K562 (cell line): ENCODE measurements at regions not wholly inside any gene's neighbourhood (a gene's known extent, or its start where the extent isn't known, plus 50 kb on each side); places are given as distances from the start of the nearest gene placed in this dataset.
"Not testable (repeated sequence)": the region's sequence is repeated elsewhere in the genome, so short reads cannot be mapped to it uniquely, and the experiment has no call there.

Source experiments
- ATAC-seq: fragments of 200-7000 bp; cut with Tn5 transposase; 3 replicates; pipeline ENCODE4 v1.9.1; 2020; ENCODE audit warnings: moderate library complexity
- BruUV-seq: library from RNA; stranded (reverse); fragments of 400-500 nt; replicated peaks from 2 replicates; lab custom pipeline; 2021; lab: Mats Ljungman, UMichigan
- CTCF ChIA-PET: fragments of 300-600 bp; formaldehyde crosslinking; extraction: SDS; loops from one replicate; lab custom pipeline; 2021; ENCODE audit warnings: low intra/inter-chr PET ratio; lab: Yijun Ruan, JAX
- POLR2A ChIA-PET: fragments of 300-600, 350-650 bp; sonication (Branson Sonifier 250); formaldehyde crosslinking; extraction: SDS; loops from one replicate; lab custom pipeline; 2021; ENCODE audit warnings: antibody characterized with exemption, inconsistent platforms; lab: Yijun Ruan, JAX
- DNase-seq, 4 experiments: peaks; one replicate each; pipeline versions ENCODE4 v3.0.0 to v3.0.0-alpha.2; 2011 to 2018; ENCODE audit warnings: low spot score in 3 of 4, mixed read lengths in 3 of 4; ENCODE audit errors: extremely low read depth in 1 of 4
- FAIRE-seq: peaks from 2 replicates; lab custom pipeline; 2011; peaks lifted over from hg19 to GRCh38; lab: Jason Lieb, UNC
- H2AFZ ChIP-seq: 2 replicates; pipeline ENCODE4 v1.6.0; 2011; ENCODE audit warnings: low read depth, low read length, control low read depth, inconsistent platforms
- H3K27ac ChIP-seq: fragments of 200-600 bp; 3 replicates; pipeline ENCODE4 v1.8.0; 2011; ENCODE audit warnings: low read depth, mild to moderate bottlenecking, control low read depth, inconsistent platforms, low read length, moderate library complexity, mixed read lengths; ENCODE audit errors: extremely low read depth
- H3K27me3 ChIP-seq, 2 experiments: fragments of 300-600 bp in 1 of 2; 2 replicates in 1 of 2; 3 replicates in 1 of 2; pipeline versions ENCODE4 v1.6.0 to v1.8.0; 2011; ENCODE audit warnings: inconsistent platforms in 2 of 2, low read length in 2 of 2, mild to moderate bottlenecking in 1 of 2, mixed read lengths in 1 of 2, moderate library complexity in 1 of 2; ENCODE audit not compliant: control insufficient read depth in 2 of 2, insufficient read depth in 2 of 2
- H3K36me3 ChIP-seq: fragments of 300-600 bp; 3 replicates; pipeline ENCODE4 v1.8.0; 2011; ENCODE audit warnings: mild to moderate bottlenecking, low read length, inconsistent platforms; ENCODE audit not compliant: control insufficient read depth, insufficient read depth
- H3K4me1 ChIP-seq, 2 experiments: fragments of 200-600 bp in 1 of 2; replicated peaks in 1 of 2; 2 replicates in 1 of 2; 3 replicates in 1 of 2; pipeline versions ENCODE4 v1.5.1 to v1.8.0; 2011; ENCODE audit warnings: inconsistent platforms in 2 of 2, low read length in 2 of 2, mild to moderate bottlenecking in 1 of 2, mixed read lengths in 1 of 2, moderate library complexity in 1 of 2; ENCODE audit not compliant: control insufficient read depth in 2 of 2, insufficient read depth in 2 of 2
- H3K4me2 ChIP-seq: 2 replicates; pipeline ENCODE4 v1.6.1; 2011; ENCODE audit warnings: low read length, control low read depth, inconsistent platforms, mixed read lengths; ENCODE audit not compliant: insufficient read depth
- H3K4me3 ChIP-seq: fragments of 200-600 bp; sonication (generic), shearing (Covaris generic); 2 replicates; pipeline ENCODE4 v1.5.1; 2016; ENCODE audit warnings: control low read depth, inconsistent platforms
- H3K79me2 ChIP-seq: fragments of 200-600 bp; 3 replicates; pipeline ENCODE4 v1.8.0; 2011; ENCODE audit warnings: low read length, inconsistent platforms; ENCODE audit not compliant: control insufficient read depth, insufficient read depth
- H3K9ac ChIP-seq, 2 experiments: 2 replicates each; pipeline versions ENCODE4 v1.6.0 to v1.6.1; 2011; ENCODE audit warnings: low read depth in 2 of 2, low read length in 2 of 2, control low read depth in 1 of 2, inconsistent platforms in 1 of 2, mild to moderate bottlenecking in 1 of 2, mixed read lengths in 1 of 2; ENCODE audit not compliant: insufficient read depth in 1 of 2
- H3K9me1 ChIP-seq: one replicate; pipeline ENCODE4 v1.6.0; 2011; ENCODE audit warnings: inconsistent platforms, mild to moderate bottlenecking, low read length, moderate library complexity; ENCODE audit not compliant: control insufficient read depth, insufficient read depth
- H3K9me3 ChIP-seq: replicated peaks from 2 replicates; pipeline ENCODE4 v1.5.1; 2011; ENCODE audit warnings: low read depth, low read length, inconsistent platforms; ENCODE audit not compliant: control insufficient read depth, insufficient read depth
- H4K20me1 ChIP-seq: replicated peaks from 2 replicates; pipeline ENCODE4 v1.6.1; 2011; ENCODE audit warnings: low read length, inconsistent platforms, mixed read lengths; ENCODE audit not compliant: control insufficient read depth, insufficient read depth
- ELF4 ChIP-seq: fragments of 450-650 bp; formaldehyde crosslinking; IDR thresholded peaks from 2 replicates; pipeline ENCODE4 v1.4.0; 2022; ENCODE audit warnings: missing genetic modification characterization
- KAT8 ChIP-seq: fragments of 450-650 bp; IDR thresholded peaks from 2 replicates; pipeline ENCODE4 v1.6.1; 2016; ENCODE audit warnings: low read depth, mild to moderate bottlenecking
- RCOR1 ChIP-seq, 2 experiments: IDR thresholded peaks; 2 replicates each; pipeline ENCODE4 v1.6.1; 2012; ENCODE audit warnings: low read depth in 2 of 2, low read length in 2 of 2, borderline replicate concordance in 1 of 2, improper control_type of control experiment in 1 of 2
- ZBTB8A ChIP-seq: fragments of 450-650 bp; IDR thresholded peaks from 2 replicates; pipeline ENCODE4 v1.6.1; 2018; ENCODE audit warnings: mild to moderate bottlenecking, moderate library complexity; ENCODE audit not compliant: partially characterized antibody
- ZNF830 ChIP-seq: fragments of 250-450 bp; sonication (Bioruptor Pico); IDR thresholded peaks from 2 replicates; pipeline ENCODE4 v1.5.0; 2021; ENCODE audit warnings: mild to moderate bottlenecking
- WGBS: fragments of 100-300 bp; shearing (Covaris generic); methylation state at CpG from one replicate; pipeline ENCODE4 v1.1.6; 2016; ENCODE audit warnings: low coverage, mixed read lengths; ENCODE audit not compliant: insufficient coverage; ENCODE audit errors: missing lambda C conversion rate; 5-methylcytosine and 5-hydroxymethylcytosine counted together
- in situ Hi-C: fragments of 300-500 bp; cut with MboI; formaldehyde crosslinking; loops from 4 replicates; pipeline ENCODE4 v1.15.0; 2018; ENCODE audit warnings: inconsistent platforms, mixed read lengths
- intact Hi-C: fragments of 100-400 bp; cut with micrococcal nuclease; formaldehyde crosslinking; loops from 2 replicates; pipeline ENCODE4 v1.14.2; 2022

GRCh38 chr14:105882011-105882410 lies 355.6 kb downstream of the TMEM121 start:
- intact Hi-C loops, in situ Hi-C loops, FAIRE-seq: not testable (repeated sequence)

GRCh38 chr14:105882626-105883025 lies 356.2 kb downstream of the TMEM121 start:
- H3K4me1 ChIP-seq, result no peaks in the 10 kb centered on the region
- H3K27ac ChIP-seq, result no peak overlapping the region
- intact Hi-C loops (no loop called here), in situ Hi-C loops (no loop called here)
- ChIA-PET POLR2A (no interaction called here), CTCF (no interaction called here)
- BruUV-seq, result no TSS peak
- H3K4me2 ChIP-seq, result no peak overlapping the region
- H3K79me2 ChIP-seq, result no peaks in the 10 kb centered on the region
- TF ChIP-seq ZBTB8A (no peak), ELF4 (CRISPR knock-in tag) (no peak), KAT8 (no peak), RCOR1 (IDR thresholded peaks at IDR 0.05; ENCODE audit: borderline replicate concordance in 1 of 2, low read depth in 2 of 2, low read length in 2 of 2) (no peak), ZNF830 (CRISPR knock-in tag) (no peak)
- no peaks in the 10 kb centered on the region for H4K20me1 ChIP-seq
- no peaks in the 10 kb centered on the region for H3K36me3 ChIP-seq
- H3K9ac ChIP-seq, result no peak overlapping the region
- H3K4me3 ChIP-seq, result no peak overlapping the region
- no peak for ATAC-seq
- no peaks in the 10 kb centered on the region for H3K9me1 ChIP-seq
- no peak for FAIRE-seq
- no peak for DNase-seq
- no peaks in the 10 kb centered on the region for H3K9me3 ChIP-seq
- 0% methylated on average over 2 of the region's 5 CpGs for WGBS
- H2AFZ ChIP-seq, result no peak overlapping the region
- H3K27me3 ChIP-seq, result peaks cover 0 to 13% of the 10 kb centered on the region in 2 experiments; a peak in 2 of 5 replicates

More at GRCh38 chr14:105882011-105882410, 355.6 kb downstream of the TMEM121 start:
- POLR2A ChIA-PET, BruUV-seq, H4K20me1 ChIP-seq, ATAC-seq, H3K4me1 ChIP-seq, H3K27ac ChIP-seq, H3K9me1 ChIP-seq, CTCF ChIA-PET, DNase-seq, H2AFZ ChIP-seq, H3K4me2 ChIP-seq, H3K4me3 ChIP-seq, H3K36me3 ChIP-seq, H3K79me2 ChIP-seq, H3K9me3 ChIP-seq, H3K9ac ChIP-seq: not testable (repeated sequence)
- no CpG with 5 or more reads among the region's 10 CpGs for WGBS
- peaks cover 0 to 13% of the 10 kb centered on the region in 2 experiments; a peak in 2 of 5 replicates for H3K27me3 ChIP-seq
